ENCODE measurements at regions not wholly inside any gene's neighbourhood (a gene's known extent, or its start where the extent isn't known, plus 50 kb on each side); places are given as distances from the start of the nearest gene placed in this dataset.

DNA sequence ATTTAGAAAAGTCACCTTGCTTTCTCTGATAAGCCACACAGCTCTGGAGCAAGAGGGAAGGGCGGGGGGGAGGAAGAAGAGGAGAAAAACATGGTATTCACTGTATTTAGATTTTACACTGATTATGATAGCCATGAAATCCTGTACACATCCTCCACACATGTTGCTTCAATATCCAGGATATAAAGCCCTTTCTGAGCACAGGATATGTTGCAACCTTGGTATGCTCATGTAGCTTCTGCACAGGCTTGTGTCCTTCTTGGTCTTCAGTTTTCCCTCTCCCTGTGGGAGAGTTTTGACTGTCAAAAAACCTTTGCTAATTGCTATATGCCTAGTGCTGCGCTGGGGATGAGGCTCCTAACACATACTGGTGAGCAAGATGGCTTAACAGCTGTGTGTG, 61.9 kb upstream of the DAPP1 start:
- H3K4me3 ChIP-seq (ENCODE audit: low read depth in 1 of 3, low read length in 3 of 3), result no peak overlapping the region
- WGBS, result 82% methylated on average over 2 of the region's 2 CpGs
- H3K27me3 ChIP-seq (ENCODE audit: control insufficient read depth in 4 of 4, insufficient read depth in 4 of 4, low read length in 3 of 4), result no peaks in the 10 kb centered on the region
- no peaks in the 10 kb centered on the region for H3K4me1 ChIP-seq (ENCODE audit: control insufficient read depth in 4 of 4, insufficient read depth in 4 of 4, low read length in 3 of 4)
- no peak overlapping the region for H3K27ac ChIP-seq (ENCODE audit: low read depth in 1 of 2, low read length in 2 of 2)
- H3K36me3 ChIP-seq (ENCODE audit: control insufficient read depth in 4 of 4, insufficient read depth in 3 of 4, low read depth in 1 of 4, low read length in 3 of 4), result no peaks in the 10 kb centered on the region
- no peak for DNase-seq (ENCODE audit: low spot score)
- no peaks in the 10 kb centered on the region for H3K9me3 ChIP-seq (ENCODE audit: control insufficient read depth in 4 of 4, low read length in 3 of 4)
- H3K9ac ChIP-seq (ENCODE audit: low read depth in 1 of 2, low read length in 2 of 2), result no peak overlapping the region
- no peak for TF ChIP-seq TAF1 (conservative IDR thresholded peaks at IDR 0.05)
- no peak for TF ChIP-seq HNF4G (IDR thresholded peaks at IDR 0.05)
- TF ChIP-seq, protein P1, sequence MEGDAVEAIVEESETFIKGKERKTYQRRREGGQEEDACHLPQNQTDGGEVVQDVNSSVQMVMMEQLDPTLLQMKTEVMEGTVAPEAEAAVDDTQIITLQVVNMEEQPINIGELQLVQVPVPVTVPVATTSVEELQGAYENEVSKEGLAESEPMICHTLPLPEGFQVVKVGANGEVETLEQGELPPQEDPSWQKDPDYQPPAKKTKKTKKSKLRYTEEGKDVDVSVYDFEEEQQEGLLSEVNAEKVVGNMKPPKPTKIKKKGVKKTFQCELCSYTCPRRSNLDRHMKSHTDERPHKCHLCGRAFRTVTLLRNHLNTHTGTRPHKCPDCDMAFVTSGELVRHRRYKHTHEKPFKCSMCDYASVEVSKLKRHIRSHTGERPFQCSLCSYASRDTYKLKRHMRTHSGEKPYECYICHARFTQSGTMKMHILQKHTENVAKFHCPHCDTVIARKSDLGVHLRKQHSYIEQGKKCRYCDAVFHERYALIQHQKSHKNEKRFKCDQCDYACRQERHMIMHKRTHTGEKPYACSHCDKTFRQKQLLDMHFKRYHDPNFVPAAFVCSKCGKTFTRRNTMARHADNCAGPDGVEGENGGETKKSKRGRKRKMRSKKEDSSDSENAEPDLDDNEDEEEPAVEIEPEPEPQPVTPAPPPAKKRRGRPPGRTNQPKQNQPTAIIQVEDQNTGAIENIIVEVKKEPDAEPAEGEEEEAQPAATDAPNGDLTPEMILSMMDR (IDR thresholded peaks at IDR 0.05; ENCODE audit: low read depth, low read length, missing input control), result no peak
- no peak for TF ChIP-seq GABPA (IDR thresholded peaks at IDR 0.05 in 1 of 2, conservative IDR thresholded peaks at IDR 0.05 in 1 of 2)
- TF ChIP-seq JUND (IDR thresholded peaks at IDR 0.05), result no peak
- TF ChIP-seq HNF4A (conservative IDR thresholded peaks at IDR 0.05), result no peak
- TF ChIP-seq FOXA1 (IDR thresholded peaks at IDR 0.05), result no peak
- TF ChIP-seq SP1 (IDR thresholded peaks at IDR 0.05), result no peak
- TF ChIP-seq, protein P2, sequence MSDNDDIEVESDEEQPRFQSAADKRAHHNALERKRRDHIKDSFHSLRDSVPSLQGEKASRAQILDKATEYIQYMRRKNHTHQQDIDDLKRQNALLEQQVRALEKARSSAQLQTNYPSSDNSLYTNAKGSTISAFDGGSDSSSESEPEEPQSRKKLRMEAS (IDR thresholded peaks at IDR 0.05), result no peak
- no peak for TF ChIP-seq YY1 (IDR thresholded peaks at IDR 0.05)
- TF ChIP-seq, protein P3, sequence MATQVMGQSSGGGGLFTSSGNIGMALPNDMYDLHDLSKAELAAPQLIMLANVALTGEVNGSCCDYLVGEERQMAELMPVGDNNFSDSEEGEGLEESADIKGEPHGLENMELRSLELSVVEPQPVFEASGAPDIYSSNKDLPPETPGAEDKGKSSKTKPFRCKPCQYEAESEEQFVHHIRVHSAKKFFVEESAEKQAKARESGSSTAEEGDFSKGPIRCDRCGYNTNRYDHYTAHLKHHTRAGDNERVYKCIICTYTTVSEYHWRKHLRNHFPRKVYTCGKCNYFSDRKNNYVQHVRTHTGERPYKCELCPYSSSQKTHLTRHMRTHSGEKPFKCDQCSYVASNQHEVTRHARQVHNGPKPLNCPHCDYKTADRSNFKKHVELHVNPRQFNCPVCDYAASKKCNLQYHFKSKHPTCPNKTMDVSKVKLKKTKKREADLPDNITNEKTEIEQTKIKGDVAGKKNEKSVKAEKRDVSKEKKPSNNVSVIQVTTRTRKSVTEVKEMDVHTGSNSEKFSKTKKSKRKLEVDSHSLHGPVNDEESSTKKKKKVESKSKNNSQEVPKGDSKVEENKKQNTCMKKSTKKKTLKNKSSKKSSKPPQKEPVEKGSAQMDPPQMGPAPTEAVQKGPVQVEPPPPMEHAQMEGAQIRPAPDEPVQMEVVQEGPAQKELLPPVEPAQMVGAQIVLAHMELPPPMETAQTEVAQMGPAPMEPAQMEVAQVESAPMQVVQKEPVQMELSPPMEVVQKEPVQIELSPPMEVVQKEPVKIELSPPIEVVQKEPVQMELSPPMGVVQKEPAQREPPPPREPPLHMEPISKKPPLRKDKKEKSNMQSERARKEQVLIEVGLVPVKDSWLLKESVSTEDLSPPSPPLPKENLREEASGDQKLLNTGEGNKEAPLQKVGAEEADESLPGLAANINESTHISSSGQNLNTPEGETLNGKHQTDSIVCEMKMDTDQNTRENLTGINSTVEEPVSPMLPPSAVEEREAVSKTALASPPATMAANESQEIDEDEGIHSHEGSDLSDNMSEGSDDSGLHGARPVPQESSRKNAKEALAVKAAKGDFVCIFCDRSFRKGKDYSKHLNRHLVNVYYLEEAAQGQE (IDR thresholded peaks at IDR 0.05), result no peak
- TF ChIP-seq RAD21 (IDR thresholded peaks at IDR 0.05), result no peak
- TF ChIP-seq EGR1 (IDR thresholded peaks at IDR 0.05; ENCODE audit: low read depth in 2 of 2), result no peak
- TF ChIP-seq, protein P4, sequence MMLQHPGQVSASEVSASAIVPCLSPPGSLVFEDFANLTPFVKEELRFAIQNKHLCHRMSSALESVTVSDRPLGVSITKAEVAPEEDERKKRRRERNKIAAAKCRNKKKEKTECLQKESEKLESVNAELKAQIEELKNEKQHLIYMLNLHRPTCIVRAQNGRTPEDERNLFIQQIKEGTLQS (IDR thresholded peaks at IDR 0.05), result no peak

DNA sequence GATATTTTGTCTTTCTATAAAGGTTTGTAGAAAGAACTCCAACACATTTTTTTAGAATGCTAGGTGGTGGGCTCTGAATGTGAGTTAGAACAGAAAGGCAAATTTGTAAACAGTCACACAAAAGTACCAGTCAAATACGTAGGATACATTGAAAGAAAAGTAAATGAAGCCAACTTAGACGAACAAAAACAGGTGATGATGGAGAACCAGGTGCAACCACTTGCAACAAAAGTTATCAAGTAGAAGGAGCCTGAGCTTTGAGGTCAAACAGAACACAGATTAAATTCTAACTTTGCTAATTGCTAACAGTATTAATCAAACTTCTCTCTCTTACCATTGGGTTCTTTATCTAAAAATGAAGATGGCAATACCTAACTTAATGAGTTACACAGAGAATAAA, 62.7 kb upstream of the DAPP1 start:
- no peaks in the 10 kb centered on the region for H3K4me1 ChIP-seq (ENCODE audit: control insufficient read depth in 4 of 4, insufficient read depth in 4 of 4, low read length in 3 of 4)
- 83% methylated on average over 2 of the region's 2 CpGs for WGBS
- H3K9ac ChIP-seq (ENCODE audit: low read depth in 1 of 2, low read length in 2 of 2), result no peak overlapping the region
- no peak overlapping the region for H3K27ac ChIP-seq (ENCODE audit: low read depth in 1 of 2, low read length in 2 of 2)
- no peaks in the 10 kb centered on the region for H3K9me3 ChIP-seq (ENCODE audit: control insufficient read depth in 4 of 4, low read length in 3 of 4)
- no peak overlapping the region for H3K4me3 ChIP-seq (ENCODE audit: low read depth in 1 of 3, low read length in 3 of 3)
- TF ChIP-seq YY1 (IDR thresholded peaks at IDR 0.05), result no peak
- TF ChIP-seq RXRA (IDR thresholded peaks at IDR 0.05), result no peak
- no peak for TF ChIP-seq EGR1 (IDR thresholded peaks at IDR 0.05; ENCODE audit: low read depth in 2 of 2)
- TF ChIP-seq, protein P2 (IDR thresholded peaks at IDR 0.05), result no peak
- no peak for TF ChIP-seq HNF4G (IDR thresholded peaks at IDR 0.05)
- no peak for TF ChIP-seq SP1 (IDR thresholded peaks at IDR 0.05)
- no peaks in the 10 kb centered on the region for H3K36me3 ChIP-seq (ENCODE audit: control insufficient read depth in 4 of 4, insufficient read depth in 3 of 4, low read depth in 1 of 4, low read length in 3 of 4)
- no peak for DNase-seq (ENCODE audit: low spot score)
- H3K27me3 ChIP-seq (ENCODE audit: control insufficient read depth in 4 of 4, insufficient read depth in 4 of 4, low read length in 3 of 4), result no peaks in the 10 kb centered on the region
